ENCODE measurements at regions not wholly inside any gene's neighbourhood (a gene's known extent, or its start where the extent isn't known, plus 50 kb on each side); places are given as distances from the start of the nearest gene placed in this dataset.

GRCh38 chr9:129467739-129468666 lies 152.9 kb downstream of the C9orf50 start (continued):
- TF ChIP-seq, protein P1, sequence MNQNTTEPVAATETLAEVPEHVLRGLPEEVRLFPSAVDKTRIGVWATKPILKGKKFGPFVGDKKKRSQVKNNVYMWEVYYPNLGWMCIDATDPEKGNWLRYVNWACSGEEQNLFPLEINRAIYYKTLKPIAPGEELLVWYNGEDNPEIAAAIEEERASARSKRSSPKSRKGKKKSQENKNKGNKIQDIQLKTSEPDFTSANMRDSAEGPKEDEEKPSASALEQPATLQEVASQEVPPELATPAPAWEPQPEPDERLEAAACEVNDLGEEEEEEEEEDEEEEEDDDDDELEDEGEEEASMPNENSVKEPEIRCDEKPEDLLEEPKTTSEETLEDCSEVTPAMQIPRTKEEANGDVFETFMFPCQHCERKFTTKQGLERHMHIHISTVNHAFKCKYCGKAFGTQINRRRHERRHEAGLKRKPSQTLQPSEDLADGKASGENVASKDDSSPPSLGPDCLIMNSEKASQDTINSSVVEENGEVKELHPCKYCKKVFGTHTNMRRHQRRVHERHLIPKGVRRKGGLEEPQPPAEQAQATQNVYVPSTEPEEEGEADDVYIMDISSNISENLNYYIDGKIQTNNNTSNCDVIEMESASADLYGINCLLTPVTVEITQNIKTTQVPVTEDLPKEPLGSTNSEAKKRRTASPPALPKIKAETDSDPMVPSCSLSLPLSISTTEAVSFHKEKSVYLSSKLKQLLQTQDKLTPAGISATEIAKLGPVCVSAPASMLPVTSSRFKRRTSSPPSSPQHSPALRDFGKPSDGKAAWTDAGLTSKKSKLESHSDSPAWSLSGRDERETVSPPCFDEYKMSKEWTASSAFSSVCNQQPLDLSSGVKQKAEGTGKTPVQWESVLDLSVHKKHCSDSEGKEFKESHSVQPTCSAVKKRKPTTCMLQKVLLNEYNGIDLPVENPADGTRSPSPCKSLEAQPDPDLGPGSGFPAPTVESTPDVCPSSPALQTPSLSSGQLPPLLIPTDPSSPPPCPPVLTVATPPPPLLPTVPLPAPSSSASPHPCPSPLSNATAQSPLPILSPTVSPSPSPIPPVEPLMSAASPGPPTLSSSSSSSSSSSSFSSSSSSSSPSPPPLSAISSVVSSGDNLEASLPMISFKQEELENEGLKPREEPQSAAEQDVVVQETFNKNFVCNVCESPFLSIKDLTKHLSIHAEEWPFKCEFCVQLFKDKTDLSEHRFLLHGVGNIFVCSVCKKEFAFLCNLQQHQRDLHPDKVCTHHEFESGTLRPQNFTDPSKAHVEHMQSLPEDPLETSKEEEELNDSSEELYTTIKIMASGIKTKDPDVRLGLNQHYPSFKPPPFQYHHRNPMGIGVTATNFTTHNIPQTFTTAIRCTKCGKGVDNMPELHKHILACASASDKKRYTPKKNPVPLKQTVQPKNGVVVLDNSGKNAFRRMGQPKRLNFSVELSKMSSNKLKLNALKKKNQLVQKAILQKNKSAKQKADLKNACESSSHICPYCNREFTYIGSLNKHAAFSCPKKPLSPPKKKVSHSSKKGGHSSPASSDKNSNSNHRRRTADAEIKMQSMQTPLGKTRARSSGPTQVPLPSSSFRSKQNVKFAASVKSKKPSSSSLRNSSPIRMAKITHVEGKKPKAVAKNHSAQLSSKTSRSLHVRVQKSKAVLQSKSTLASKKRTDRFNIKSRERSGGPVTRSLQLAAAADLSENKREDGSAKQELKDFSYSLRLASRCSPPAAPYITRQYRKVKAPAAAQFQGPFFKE (tag by site-specific recombination; IDR thresholded peaks at IDR 0.05; ENCODE audit: borderline replicate concordance) = no peak
- no peak for TF ChIP-seq ZNF324 (tag by site-specific recombination; IDR thresholded peaks at IDR 0.05)

DNA sequence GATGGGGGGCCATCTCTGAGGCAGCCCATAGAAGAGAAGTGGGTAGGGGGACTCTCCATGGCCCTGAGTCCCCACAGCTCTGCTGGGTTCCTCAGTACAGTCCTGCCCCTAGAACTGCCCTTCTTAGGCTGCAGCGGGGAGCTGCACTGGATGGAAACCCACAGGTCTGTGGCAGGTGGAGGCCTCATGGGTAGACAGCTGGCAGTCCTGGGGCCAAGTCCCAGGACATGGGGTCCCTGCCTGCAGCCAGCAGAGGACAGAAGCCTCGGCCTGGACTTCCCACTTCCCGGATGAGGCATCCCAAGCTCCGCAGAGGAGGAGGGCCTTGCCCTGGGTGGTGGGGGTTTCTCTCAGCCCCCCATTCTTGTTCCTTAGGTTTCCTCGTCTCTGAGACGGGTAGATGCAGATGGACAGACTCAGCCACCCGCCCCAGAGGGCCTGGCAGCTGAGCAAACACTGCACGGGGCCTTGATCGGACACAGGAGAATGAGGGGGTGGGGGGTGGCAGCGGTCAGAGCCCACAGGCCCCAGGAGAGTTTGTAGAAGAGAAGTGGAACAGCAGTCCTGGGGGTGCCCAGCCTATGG lies 153.8 kb downstream of the C9orf50 start:
- H3K4me1 ChIP-seq (ENCODE audit: control insufficient read depth, insufficient read depth, low read length) = 0 out of 2 replicates have a peak, but pooled peaks cover 2% of the 10 kb centered on the region
- CTCF ChIA-PET = interaction anchor here (1.6 kb wide), 1 partner anchor 293 kb away, joined by 5 read pairs; no protein-coding TSS in a partner anchor
- TF ChIP-seq ZIC2 (tag by site-specific recombination; IDR thresholded peaks at IDR 0.05) (no peak), ZFP69B (tag by site-specific recombination; IDR thresholded peaks at IDR 0.05) (no peak), GLIS1 (tag by site-specific recombination; IDR thresholded peaks at IDR 0.05) (peak; percentile 35; the same call in 1 of the 2 replicates)
- H3K4me3 ChIP-seq (ENCODE audit: low read depth, low read length) = no peak overlapping the region
- no peak overlapping the region for H3K27ac ChIP-seq (ENCODE audit: extremely low read depth, low read depth, low read length)
- H3K36me3 ChIP-seq (ENCODE audit: control insufficient read depth in 2 of 2, insufficient read depth in 1 of 2, low read length in 2 of 2) = no peaks in the 10 kb centered on the region
- POLR2A ChIA-PET = interaction anchor here (1.2 kb wide), 1 partner anchor 16 kb away, joined by 3 read pairs; no protein-coding TSS in a partner anchor
- no peaks in the 10 kb centered on the region for H3K9me3 ChIP-seq (ENCODE audit: control insufficient read depth, insufficient read depth, low read depth, low read length)

- Histone ChIP-seq H3K4me3 (ENCODE audit: low read depth, low read length) (no peak overlapping the region), H3K27ac (ENCODE audit: extremely low read depth, low read depth, low read length) (no peak overlapping the region), H3K36me3 (ENCODE audit: control insufficient read depth in 2 of 2, insufficient read depth in 1 of 2, low read length in 2 of 2) (no peaks in the 10 kb centered on the region), H3K9me3 (ENCODE audit: control insufficient read depth, insufficient read depth, low read depth, low read length) (no peaks in the 10 kb centered on the region), H3K4me1 (ENCODE audit: control insufficient read depth, insufficient read depth, low read length) (peaks cover 5% of the 10 kb centered on the region)
- TF ChIP-seq ZNF16 (tag by site-specific recombination; IDR thresholded peaks at IDR 0.05; ENCODE audit: low read depth) = 0 out of 2 replicates have a peak, but pooled peaks have one; percentile 12
- TF ChIP-seq ZNF280D (tag by site-specific recombination; IDR thresholded peaks at IDR 0.05) = no peak
- ChIA-PET POLR2A (interaction anchor here (1.7 kb wide), 1 partner anchor 31 kb away, joined by 5 read pairs; no protein-coding TSS in a partner anchor), CTCF (no interaction called here)
Observed at GRCh38 chr9:129465834-129466535, 154.9 kb downstream of the C9orf50 start.
